NCI-H69 (cell line): ENCODE measurements at regions not wholly inside any gene's neighbourhood (a gene's known extent, or its start where the extent isn't known, plus 50 kb on each side); places are given as distances from the start of the nearest gene placed in this dataset.
"Not testable (repeated sequence)": the region's sequence is repeated elsewhere in the genome, so short reads cannot be mapped to it uniquely, and the experiment has no call there.

Experiments used
- DNase-seq: peaks from one replicate; lab custom pipeline; 2025; lab: John Stamatoyannopoulos, UW

DNA sequence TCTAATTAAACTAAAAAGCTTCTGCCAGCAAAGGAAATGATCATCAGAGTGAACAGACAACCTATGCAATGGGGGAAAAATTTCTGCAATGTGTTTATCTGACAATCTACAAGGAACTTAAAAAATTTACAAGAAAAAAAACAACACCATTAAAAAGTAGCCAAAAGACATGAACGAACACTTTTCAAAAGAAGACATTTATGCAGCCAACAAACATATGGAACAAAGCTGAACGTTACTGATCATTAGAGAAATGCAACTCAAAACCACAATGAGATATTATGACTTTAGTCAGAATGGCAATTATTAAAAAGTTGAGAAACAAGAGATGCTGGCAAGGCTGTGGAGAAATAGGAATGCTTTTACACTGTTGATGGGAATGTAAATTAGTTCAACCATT lies 530.4 kb upstream of the DAB2 start:
- no peak for DNase-seq

DNA sequence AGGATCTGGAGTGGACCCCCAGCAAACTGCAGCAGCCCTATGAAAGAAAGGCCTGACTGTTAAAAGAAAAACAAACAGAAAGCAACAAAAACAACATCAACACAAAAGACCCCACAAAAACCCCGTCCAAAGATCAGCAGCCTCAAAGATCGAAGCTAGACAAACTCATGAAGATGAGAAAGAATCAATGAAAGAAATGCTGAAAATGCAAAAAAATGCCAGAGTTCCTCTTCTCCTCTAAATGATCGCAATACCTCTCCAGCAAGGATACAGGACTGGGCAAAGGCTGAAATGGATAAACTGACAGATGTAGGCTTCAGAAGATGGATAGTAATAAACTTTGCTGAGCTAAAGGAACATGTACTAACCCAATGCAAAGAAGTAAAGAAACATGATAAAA lies 526.3 kb upstream of the DAB2 start:
- no peak for DNase-seq

- DNase-seq: peak; percentile 78
Measured at GRCh38 chr5:39948867-39949468, 524.2 kb upstream of the DAB2 start.

DNA sequence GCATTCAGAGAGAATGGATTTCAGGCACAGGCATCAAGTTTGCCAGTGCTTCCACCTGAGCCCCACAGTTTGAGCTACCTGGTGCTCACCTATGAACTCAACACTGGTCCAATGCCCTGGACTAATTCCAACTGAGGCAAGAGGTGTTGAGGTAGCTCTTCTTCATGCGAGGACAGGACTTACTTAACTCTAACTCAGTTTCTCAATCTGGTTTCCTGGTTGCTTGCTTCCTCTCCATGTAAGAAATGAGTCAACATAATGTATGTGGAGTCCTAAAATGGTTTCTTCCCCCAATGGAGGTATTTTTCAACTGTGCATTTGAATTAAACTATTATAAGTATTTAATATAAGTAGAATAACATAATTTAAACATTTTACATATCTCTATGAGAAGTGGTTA lies 523.6 kb upstream of the DAB2 start:
- DNase-seq: peak; percentile 3

GRCh38 chr5:39947657-39948056 lies 522.9 kb upstream of the DAB2 start:
- no peak for DNase-seq

GRCh38 chr5:39946356-39947045 lies 521.7 kb upstream of the DAB2 start:
- no peak for DNase-seq

DNA sequence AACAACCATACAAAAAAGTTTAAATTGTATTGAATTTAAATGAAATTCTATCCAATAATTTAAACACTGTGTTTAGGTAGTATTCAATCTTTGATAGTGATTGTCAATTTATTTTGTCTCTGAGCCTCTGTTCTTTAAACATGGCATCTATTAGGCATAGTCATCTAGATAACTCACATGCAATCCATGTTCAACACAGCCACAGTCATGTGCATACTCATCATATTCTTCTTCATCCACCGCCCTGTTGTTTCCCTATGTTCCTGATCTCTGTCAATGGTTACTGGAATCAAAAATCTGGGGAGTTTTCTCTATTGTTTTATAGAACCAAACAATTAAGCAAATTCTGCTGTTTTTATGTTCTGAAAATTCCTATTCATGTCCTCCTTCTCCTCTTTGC lies 521.1 kb upstream of the DAB2 start:
- DNase-seq: no peak

DNA sequence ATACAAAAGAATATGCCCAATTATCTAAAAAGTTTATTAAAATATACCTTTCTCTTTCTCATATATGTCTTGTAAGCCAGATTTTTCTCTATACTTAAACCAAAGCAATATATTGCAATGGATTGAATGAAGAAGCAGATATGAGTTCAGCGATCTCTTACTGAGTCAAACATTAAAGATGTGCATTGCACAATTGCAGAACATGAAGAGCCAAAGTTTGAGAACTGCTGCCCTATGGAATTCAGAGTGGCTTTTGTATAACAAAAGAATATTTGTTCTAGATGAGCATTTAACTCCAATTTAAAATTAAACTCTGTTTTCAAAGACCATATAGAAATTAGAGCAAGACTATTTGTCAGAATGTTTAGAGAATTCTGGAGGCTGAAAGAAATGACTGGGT lies 519.0 kb upstream of the DAB2 start:
- no peak for DNase-seq

GRCh38 chr5:39942606-39943005 lies 517.8 kb upstream of the DAB2 start:
- DNase-seq: no peak

- DNase-seq: no peak
Measured at GRCh38 chr5:39941416-39941815, 516.6 kb upstream of the DAB2 start.

- no peak for DNase-seq
Measured at GRCh38 chr5:39934830-39935229, 510.1 kb upstream of the DAB2 start.

DNA sequence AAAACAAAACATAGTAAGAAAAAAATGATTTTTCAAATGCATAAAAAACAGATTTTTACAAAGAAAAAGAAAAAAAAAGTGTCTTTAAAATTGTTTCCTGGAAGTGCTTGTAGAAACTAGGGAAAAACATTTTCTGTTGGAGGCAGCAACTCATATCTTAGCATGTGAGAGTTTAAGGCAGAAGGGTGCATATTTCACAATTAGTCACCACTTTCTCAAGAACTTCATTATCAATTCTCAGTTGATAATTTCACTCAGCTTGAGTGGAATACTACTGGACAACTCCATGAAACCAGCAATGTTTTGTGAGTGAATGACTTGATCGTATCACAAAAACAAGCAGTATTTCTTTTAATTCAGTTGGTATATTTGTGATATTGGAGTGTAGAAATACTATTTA lies 508.3 kb upstream of the DAB2 start:
- no peak for DNase-seq

DNA sequence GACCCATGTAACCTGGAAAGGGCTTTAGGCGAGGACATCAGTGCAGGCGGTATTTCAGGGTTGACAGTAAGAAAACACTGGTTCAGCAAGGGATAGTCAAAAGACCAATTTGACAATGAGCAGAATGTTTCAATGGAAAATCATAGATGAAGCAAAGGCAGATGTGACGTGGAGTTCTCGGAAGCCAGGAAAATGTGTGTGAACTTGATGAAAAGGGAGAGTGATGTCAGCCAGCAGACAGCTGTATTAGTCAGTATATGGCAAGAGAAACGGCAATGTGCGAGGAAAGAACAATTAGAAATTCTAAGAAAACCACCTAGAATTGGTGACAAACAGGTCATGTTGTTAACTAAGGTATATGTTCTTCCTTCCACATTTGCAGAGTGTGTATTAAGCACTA lies 503.9 kb upstream of the DAB2 start:
- no peak for DNase-seq

- no peak for DNase-seq
Measured at GRCh38 chr5:39919876-39920275, 495.1 kb upstream of the DAB2 start.

- no peak for DNase-seq
Measured at GRCh38 chr5:39912906-39913305, 488.1 kb upstream of the DAB2 start.

DNA sequence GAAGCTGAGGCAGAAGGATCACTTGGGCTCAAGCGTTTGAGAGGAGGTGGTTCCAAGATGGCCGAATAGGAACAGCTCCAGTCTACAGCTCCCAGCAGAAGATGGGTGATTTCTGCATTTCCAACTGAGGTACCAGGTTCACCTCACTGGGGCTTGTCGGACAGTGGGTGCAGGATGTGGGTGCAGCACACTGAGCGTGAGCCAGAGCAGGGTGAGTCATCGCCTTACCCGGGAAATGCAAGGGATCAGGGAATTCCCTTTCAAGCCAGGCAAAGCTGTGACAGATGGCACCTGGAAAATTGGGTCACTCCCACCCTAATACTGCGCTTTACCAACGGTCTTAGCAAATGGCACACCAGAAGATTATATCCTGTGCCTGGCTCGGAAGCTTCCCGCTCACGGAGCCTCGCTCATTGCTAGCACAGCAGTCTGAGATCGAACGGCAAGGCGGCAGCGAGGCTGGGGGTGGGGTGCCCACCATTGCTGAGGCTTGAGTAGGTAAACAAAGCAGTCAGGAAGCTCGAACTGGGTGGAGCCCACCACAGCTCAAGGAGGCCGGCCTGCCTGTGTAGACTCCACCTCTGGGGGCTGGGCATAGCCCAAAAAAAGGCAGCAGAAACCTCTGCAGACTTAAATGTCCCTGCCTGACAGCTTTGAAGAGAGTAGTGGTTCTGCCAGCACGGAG lies 482.6 kb upstream of the DAB2 start:
- DNase-seq: not testable (repeated sequence)

DNA sequence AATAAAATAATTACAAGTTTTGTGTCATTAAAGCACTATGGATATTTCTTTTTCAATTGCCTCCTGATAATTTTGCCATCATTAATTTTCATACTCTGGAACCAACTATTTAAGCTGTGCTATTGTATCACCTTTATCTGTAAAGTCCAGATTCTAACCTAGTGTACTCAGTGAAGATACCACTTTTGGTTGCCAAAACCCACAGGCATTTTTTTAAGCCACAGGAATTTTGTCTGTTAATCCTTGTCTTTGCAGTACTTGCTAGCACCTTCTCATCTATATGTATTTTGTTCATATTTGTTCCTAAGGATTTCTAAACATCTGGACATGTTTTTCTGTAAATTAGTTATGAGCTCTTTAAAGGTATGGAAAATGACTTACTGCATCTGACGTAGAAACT lies 481.4 kb upstream of the DAB2 start:
- no peak for DNase-seq

DNA sequence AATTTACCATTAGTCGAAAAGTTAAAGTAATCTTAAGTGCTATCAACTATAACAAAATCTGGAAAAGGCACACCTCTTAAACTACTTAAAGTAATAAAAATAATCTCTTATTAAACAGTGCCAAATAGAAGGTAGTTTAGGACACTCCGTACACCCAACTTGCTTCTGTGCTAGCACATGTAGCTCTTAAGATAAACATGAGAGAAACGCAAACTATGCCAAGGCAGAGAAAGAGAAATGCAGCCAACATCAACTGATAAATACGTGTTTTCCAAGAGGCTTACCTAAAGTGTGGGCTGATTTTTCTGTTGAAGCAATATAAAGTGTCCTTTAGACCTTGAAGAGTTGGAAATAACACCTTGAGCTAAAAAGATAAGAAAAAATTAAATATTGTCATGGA lies 480.6 kb upstream of the DAB2 start:
- no peak for DNase-seq

- no peak for DNase-seq
Measured at GRCh38 chr5:39902626-39903025, 477.8 kb upstream of the DAB2 start.

DNA sequence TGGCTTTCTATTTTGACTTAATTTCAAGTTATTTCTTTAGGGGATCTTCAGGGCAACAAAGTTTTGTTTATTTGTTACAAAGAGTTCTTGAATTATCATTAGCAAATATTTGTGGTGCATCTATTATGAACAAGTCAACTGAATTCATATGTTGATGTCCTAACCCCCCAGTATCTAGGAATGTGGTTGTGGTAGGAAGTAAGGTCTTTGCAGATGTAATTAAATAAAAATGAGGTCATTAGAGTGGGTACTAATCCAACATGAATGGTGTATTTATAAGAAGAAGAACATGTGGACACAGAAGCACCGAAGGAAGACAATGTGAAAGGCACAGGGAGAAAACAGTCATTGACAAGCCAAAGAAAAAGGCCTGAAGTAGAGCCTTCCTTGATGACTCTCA lies 474.0 kb upstream of the DAB2 start:
- no peak for DNase-seq

DNA sequence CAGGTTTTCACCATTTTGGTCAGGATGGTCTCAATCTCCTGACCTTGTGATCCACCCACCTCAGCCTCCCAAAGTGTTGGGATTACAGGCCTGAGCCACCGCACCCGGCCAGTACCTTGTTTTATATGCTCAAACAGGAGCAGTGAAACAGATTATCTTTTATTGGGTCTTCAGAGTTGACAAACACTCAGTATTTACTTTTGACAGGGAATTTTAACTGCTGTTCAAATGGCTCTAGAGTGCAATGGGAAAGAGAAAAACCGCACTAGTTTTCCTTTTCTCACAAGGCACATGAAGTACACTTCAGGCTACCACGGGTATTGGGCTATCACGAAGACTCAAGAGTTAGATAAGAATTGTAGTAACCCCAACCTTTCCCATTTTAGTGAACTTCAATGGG lies 471.9 kb upstream of the DAB2 start:
- no peak for DNase-seq

DNA sequence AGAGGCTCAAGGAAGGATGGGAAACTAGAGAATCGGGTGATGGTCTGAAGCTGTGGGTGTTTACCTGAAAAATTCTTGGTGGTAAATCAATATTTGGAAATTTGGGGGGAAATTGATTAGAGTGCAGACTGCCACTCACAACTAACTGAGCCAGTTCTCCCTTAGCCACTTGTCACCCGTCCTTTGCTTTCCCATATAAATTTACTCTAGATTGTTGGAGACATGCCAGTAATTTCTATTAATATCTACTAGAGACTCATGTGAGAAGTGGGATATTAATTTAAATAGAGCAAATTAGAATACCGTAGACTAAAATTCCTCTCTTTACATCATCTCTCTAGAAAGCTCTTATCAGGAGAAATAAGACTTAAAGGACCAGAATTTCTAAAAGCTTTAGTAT lies 471.3 kb upstream of the DAB2 start:
- DNase-seq: no peak

GRCh38 chr5:39892708-39893107 lies 467.9 kb upstream of the DAB2 start:
- DNase-seq: no peak

- no peak for DNase-seq
Measured at GRCh38 chr5:39891376-39891775, 466.6 kb upstream of the DAB2 start.
